Adrenal gland (tissue), 5 donors: ENCODE measurements at regions not wholly inside any gene's neighbourhood (a gene's known extent, or its start where the extent isn't known, plus 50 kb on each side); places are given as distances from the start of the nearest gene placed in this dataset.

Experiments used
- CTCF ChIP-seq, 6 experiments: fragments of 450-650 bp in 4 of 6; fragments of 200-600 bp in 2 of 6; sonication (generic) in 1 of 6; IDR thresholded peaks; 1 replicate in 5 of 6; 2 replicates in 1 of 6; pipeline versions ENCODE4 v1.5.1 to v1.8.0; 2016 to 2021; ENCODE audit warnings: antibody characterized with exemption in 6 of 6, mild to moderate bottlenecking in 2 of 6, moderate library complexity in 1 of 6
- POLR2A ChIP-seq, 2 donors: fragments of 450-650 bp; IDR thresholded peaks; one replicate each; pipeline ENCODE4 v1.6.1; 2017; ENCODE audit warnings: antibody characterized with exemption in 2 of 2, mild to moderate bottlenecking in 2 of 2, moderate library complexity in 1 of 2
- donor health status: DM: no; HTN: no; CAD: no.

GRCh38 chr5:82901281-82901888 lies 175.8 kb downstream of the TMEM167A start:
- no peak for TF ChIP-seq CTCF (IDR thresholded peaks at IDR 0.05)
- no peak for TF ChIP-seq POLR2A (IDR thresholded peaks at IDR 0.05)
